ENCODE measurements at regions not wholly inside any gene's neighbourhood (a gene's known extent, or its start where the extent isn't known, plus 50 kb on each side); places are given as distances from the start of the nearest gene placed in this dataset.
"Not testable (repeated sequence)": the region's sequence is repeated elsewhere in the genome, so short reads cannot be mapped to it uniquely, and the experiment has no call there.

- Mint-ChIP-seq H3K27me3 (no peaks in the 10 kb centered on the region), H3K4me1 (peaks cover 19% of the 10 kb centered on the region), H3K36me3 (no peaks in the 10 kb centered on the region), H3K27ac (no peak overlapping the region), H3K9me3 (no peaks in the 10 kb centered on the region), H3K4me3 (no peak overlapping the region)
Measured at GRCh38 chr6:6752129-6752528, 163.6 kb downstream of the LY86 start.

DNA sequence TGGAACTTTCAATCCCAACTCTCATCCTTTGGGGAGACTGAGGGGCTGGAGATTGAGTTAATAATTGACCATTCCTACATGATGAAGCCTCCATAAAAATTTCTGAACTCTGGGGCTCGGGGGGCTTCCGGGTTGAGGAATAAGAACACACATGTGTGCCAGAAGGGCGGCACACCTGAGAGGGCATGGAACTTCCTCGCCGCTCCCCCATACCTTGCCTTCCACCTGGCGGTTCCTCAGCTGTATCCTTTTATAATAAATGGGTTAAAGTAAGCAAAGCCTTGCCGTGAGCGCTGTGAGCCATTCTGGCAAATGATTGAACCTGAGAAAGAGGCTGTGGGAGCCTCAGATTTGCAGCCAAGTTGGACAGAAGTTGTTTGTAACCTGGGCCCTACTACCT lies 164.8 kb downstream of the LY86 start:
- peaks cover 19% of the 10 kb centered on the region for H3K4me1 Mint-ChIP-seq
- no peak overlapping the region for H3K27ac Mint-ChIP-seq
- H3K27me3 Mint-ChIP-seq: no peaks in the 10 kb centered on the region
- no peaks in the 10 kb centered on the region for H3K36me3 Mint-ChIP-seq
- no peak overlapping the region for H3K4me3 Mint-ChIP-seq
- no peaks in the 10 kb centered on the region for H3K9me3 Mint-ChIP-seq

- H3K27me3 Mint-ChIP-seq: no peaks in the 10 kb centered on the region
- no peaks in the 10 kb centered on the region for H3K9me3 Mint-ChIP-seq
- H3K4me1 Mint-ChIP-seq: peaks cover 6% of the 10 kb centered on the region
- no peak overlapping the region for H3K27ac Mint-ChIP-seq
- H3K4me3 Mint-ChIP-seq: no peak overlapping the region
- H3K36me3 Mint-ChIP-seq: no peaks in the 10 kb centered on the region
Measured at GRCh38 chr6:6756526-6756925, 168.0 kb downstream of the LY86 start.

GRCh38 chr6:6758546-6758914 lies 170.0 kb downstream of the LY86 start:
- Mint-ChIP-seq H3K4me3 (no peak overlapping the region), H3K27ac (no peak overlapping the region), H3K36me3 (no peaks in the 10 kb centered on the region), H3K9me3 (no peaks in the 10 kb centered on the region), H3K4me1 (no peaks in the 10 kb centered on the region), H3K27me3 (no peaks in the 10 kb centered on the region)

- no peak overlapping the region for H3K27ac Mint-ChIP-seq
Measured at GRCh38 chr6:6758915-6759654, 170.6 kb downstream of the LY86 start.

GRCh38 chr6:6760002-6760401 lies 171.5 kb downstream of the LY86 start:
- Mint-ChIP-seq H3K27ac (no peak overlapping the region), H3K4me1 (no peaks in the 10 kb centered on the region), H3K4me3 (no peak overlapping the region), H3K9me3 (no peaks in the 10 kb centered on the region), H3K36me3 (no peaks in the 10 kb centered on the region), H3K27me3 (no peaks in the 10 kb centered on the region)

More at GRCh38 chr6:6758915-6759654, 170.6 kb downstream of the LY86 start:
- Mint-ChIP-seq H3K4me3 (no peak overlapping the region), H3K4me1 (no peaks in the 10 kb centered on the region), H3K36me3 (no peaks in the 10 kb centered on the region), H3K27me3 (no peaks in the 10 kb centered on the region), H3K9me3 (no peaks in the 10 kb centered on the region)

DNA sequence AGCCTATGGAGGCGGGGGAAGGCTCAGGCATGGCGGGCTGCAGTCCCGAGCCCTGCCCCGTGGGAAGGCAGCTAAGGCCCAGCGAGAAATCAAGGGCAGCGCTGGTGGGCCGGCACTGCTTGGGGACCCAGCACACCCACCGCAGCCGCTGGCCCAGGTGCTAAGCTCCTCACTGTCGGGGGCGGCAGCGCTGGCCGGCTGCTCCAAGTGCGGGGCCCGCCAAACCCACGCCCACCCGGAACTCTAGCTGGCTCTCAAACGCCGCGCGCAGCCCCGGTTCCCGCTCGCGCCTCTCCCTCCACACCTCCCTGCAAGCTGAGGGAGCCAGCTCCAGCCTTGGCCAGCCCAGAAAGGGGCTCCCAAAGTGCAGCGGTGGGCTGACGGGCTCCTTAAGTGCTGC lies 174.0 kb downstream of the LY86 start:
- H3K9me3 Mint-ChIP-seq, H3K4me3 Mint-ChIP-seq, H3K36me3 Mint-ChIP-seq, H3K4me1 Mint-ChIP-seq, H3K27me3 Mint-ChIP-seq, H3K27ac Mint-ChIP-seq: not testable (repeated sequence)

- H3K27ac Mint-ChIP-seq: no peak overlapping the region
- no peak overlapping the region for H3K4me3 Mint-ChIP-seq
- no peaks in the 10 kb centered on the region for H3K27me3 Mint-ChIP-seq
- no peaks in the 10 kb centered on the region for H3K9me3 Mint-ChIP-seq
- no peaks in the 10 kb centered on the region for H3K36me3 Mint-ChIP-seq
- H3K4me1 Mint-ChIP-seq: no peaks in the 10 kb centered on the region
Measured at GRCh38 chr6:6764764-6765434, 176.4 kb downstream of the LY86 start.

DNA sequence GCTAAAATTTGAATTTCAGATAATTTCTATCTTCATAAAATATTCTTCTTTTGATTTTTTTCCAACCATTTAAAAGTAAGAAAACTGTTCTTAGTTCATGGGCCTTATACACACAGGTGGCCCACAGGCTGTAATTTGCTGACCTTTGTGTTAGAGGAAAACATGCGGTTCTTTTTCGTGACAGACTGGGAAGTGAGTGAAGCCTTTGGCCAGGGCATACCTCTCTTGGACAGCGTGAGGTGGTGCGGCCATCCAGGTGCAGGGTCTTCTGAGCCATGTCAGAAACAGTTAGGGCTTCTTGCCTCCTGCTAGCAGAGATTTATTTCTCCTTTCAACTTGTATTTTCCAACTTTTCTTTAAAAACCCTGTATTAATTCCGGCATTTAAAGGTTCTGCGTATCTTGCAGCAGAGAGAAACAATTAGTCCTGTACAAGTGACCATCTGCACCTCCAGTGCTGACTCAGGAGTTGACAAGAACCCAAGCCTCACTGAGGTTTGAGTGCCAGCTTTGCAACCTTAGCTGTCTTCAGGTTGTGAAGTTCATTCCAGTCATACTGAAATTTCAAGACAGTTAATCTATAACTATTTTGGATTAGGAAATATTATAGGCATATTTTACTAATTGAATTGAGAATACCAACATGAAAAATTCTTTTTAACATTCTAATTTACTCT lies 177.8 kb downstream of the LY86 start:
- Mint-ChIP-seq H3K9me3 (no peaks in the 10 kb centered on the region), H3K27me3 (no peaks in the 10 kb centered on the region), H3K4me3 (no peak overlapping the region), H3K4me1 (no peaks in the 10 kb centered on the region), H3K27ac (no peak overlapping the region), H3K36me3 (no peaks in the 10 kb centered on the region)

DNA sequence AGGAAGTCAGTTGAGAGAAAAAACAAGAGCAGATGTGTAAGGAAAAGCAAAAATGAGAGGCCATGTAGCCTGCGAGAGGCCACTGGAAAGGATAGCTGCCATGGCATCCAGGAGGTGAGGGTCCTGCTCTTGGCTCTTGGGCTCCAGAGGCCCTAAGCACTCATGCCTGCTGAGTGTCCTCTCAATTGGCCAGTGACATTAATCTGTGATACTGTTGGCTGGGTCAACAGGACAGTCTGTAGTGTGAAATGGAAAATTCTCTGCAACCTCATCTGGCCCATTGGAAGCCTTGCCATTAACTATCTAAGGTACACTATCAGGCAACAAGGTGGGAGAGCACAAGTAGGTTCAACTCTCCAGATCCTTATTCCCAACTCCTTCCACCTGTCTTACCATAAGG lies 180.9 kb downstream of the LY86 start:
- Mint-ChIP-seq H3K4me3 (no peak overlapping the region), H3K27ac (no peak overlapping the region), H3K9me3 (no peaks in the 10 kb centered on the region), H3K27me3 (no peaks in the 10 kb centered on the region), H3K4me1 (no peaks in the 10 kb centered on the region), H3K36me3 (no peaks in the 10 kb centered on the region)

- Mint-ChIP-seq H3K27me3 (no peaks in the 10 kb centered on the region), H3K36me3 (no peaks in the 10 kb centered on the region), H3K4me3 (no peak overlapping the region), H3K9me3 (no peaks in the 10 kb centered on the region), H3K27ac (no peak overlapping the region), H3K4me1 (no peaks in the 10 kb centered on the region)
Measured at GRCh38 chr6:6771224-6771945, 182.9 kb downstream of the LY86 start.

GRCh38 chr6:6771964-6772363 lies 183.4 kb downstream of the LY86 start:
- H3K27ac Mint-ChIP-seq: no peak overlapping the region

GRCh38 chr6:6772751-6773150 lies 184.2 kb downstream of the LY86 start:
- Mint-ChIP-seq H3K4me1 (no peaks in the 10 kb centered on the region), H3K9me3 (no peaks in the 10 kb centered on the region), H3K36me3 (no peaks in the 10 kb centered on the region), H3K27ac (no peak overlapping the region), H3K4me3 (no peak overlapping the region), H3K27me3 (peaks cover 1% of the 10 kb centered on the region)

More at GRCh38 chr6:6771964-6772363, 183.4 kb downstream of the LY86 start:
- H3K4me1 Mint-ChIP-seq: no peaks in the 10 kb centered on the region
- H3K27me3 Mint-ChIP-seq: peaks cover 1% of the 10 kb centered on the region
- no peaks in the 10 kb centered on the region for H3K9me3 Mint-ChIP-seq
- no peak overlapping the region for H3K4me3 Mint-ChIP-seq
- H3K36me3 Mint-ChIP-seq: no peaks in the 10 kb centered on the region

DNA sequence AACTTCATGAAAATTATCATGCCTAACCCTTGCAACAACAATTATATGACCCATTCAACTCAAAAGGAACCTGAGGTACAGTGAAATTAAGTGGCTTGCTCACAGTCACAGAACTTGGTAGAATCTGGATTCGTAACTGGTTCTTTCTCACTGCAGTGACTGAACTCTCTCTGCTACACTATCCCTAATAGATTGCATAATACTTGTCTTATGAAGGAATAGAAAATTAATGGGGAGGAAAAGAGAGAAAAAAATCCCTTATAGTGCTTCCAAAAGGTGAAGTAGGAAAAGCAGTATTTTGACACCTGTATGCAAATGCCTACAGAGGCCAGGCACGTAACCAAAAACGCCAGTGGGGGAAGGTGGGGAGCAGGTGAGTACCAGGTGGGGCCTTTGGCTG lies 186.6 kb downstream of the LY86 start:
- H3K4me3 Mint-ChIP-seq: no peak overlapping the region
- no peak overlapping the region for H3K27ac Mint-ChIP-seq
- no peaks in the 10 kb centered on the region for H3K4me1 Mint-ChIP-seq
- H3K36me3 Mint-ChIP-seq: no peaks in the 10 kb centered on the region
- H3K27me3 Mint-ChIP-seq: peaks cover 4% of the 10 kb centered on the region
- H3K9me3 Mint-ChIP-seq: no peaks in the 10 kb centered on the region

DNA sequence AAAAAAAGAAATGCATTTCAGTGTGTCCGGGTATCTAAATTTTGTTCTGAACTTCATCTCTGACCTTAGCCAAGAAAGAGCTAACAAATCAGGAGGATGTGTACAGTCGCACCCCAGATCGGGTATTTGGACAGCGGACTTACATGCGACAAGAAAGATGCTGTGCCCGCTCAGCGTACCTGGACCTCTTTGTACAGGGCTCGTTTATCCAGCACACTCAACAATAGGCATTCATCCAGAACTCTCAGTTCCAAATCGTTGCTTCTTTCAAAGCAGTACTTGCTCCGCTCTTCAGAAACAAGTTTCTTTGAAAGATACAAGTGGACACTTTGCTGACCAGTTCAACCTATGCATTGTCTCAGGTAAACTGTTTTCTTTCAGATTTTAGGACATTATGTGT lies 191.7 kb downstream of the LY86 start:
- H3K4me3 Mint-ChIP-seq: no peak overlapping the region
- H3K4me1 Mint-ChIP-seq: no peaks in the 10 kb centered on the region
- no peak overlapping the region for H3K27ac Mint-ChIP-seq
- H3K27me3 Mint-ChIP-seq: peaks cover 4% of the 10 kb centered on the region
- no peaks in the 10 kb centered on the region for H3K9me3 Mint-ChIP-seq
- H3K36me3 Mint-ChIP-seq: no peaks in the 10 kb centered on the region

All from activated naive CD4-positive, alpha-beta T cell treated with anti-CD3 and anti-CD28 coated beads, Interleukin-2, amount 50 U/mL, for 24 hours (primary cell).